Neutrophil (primary cell): ENCODE measurements at regions not wholly inside any gene's neighbourhood (a gene's known extent, or its start where the extent isn't known, plus 50 kb on each side); places are given as distances from the start of the nearest gene placed in this dataset.
"Not testable (repeated sequence)": the region's sequence is repeated elsewhere in the genome, so short reads cannot be mapped to it uniquely, and the experiment has no call there.

Source experiments
- H3K27ac ChIP-seq: fragments of 200-600 bp; sonication (generic); 2 replicates; pipeline ENCODE4 v1.5.1; 2016; ENCODE audit warnings: mild to moderate bottlenecking, moderate library complexity
- H3K27me3 ChIP-seq: fragments of 200-600 bp; sonication (generic); 2 replicates; pipeline ENCODE4 v1.6.0; 2016; ENCODE audit warnings: mild to moderate bottlenecking
- H3K36me3 ChIP-seq: fragments of 200-600 bp; sonication (generic); 2 replicates; pipeline ENCODE4 v1.5.1; 2017
- H3K4me1 ChIP-seq, 2 experiments: fragments of 200-600 bp in 1 of 2; sonication (generic) in 1 of 2; 1 replicate in 1 of 2; 2 replicates in 1 of 2; pipeline versions ENCODE4 v1.5.1 to v1.6.1; 2013 to 2016; ENCODE audit warnings: low read depth in 1 of 2, low read length in 1 of 2, mild to moderate bottlenecking in 1 of 2, moderate library complexity in 1 of 2; ENCODE audit not compliant: control insufficient read depth in 1 of 2, insufficient read depth in 1 of 2
- H3K4me3 ChIP-seq, 2 experiments: fragments of 200-600 bp in 1 of 2; sonication (generic) in 1 of 2; 1 replicate in 1 of 2; 2 replicates in 1 of 2; pipeline ENCODE4 v1.5.1; 2013 to 2016; ENCODE audit warnings: low read depth in 1 of 2, low read length in 1 of 2, mild to moderate bottlenecking in 1 of 2, moderate library complexity in 1 of 2
- H3K9me3 ChIP-seq: fragments of 200-600 bp; sonication (generic); 2 replicates; pipeline ENCODE4 v1.5.1; 2016
- CTCF ChIP-seq: fragments of 200-600 bp; sonication (generic); IDR thresholded peaks from 2 replicates; pipeline ENCODE4 v1.5.1; 2016; ENCODE audit warnings: antibody characterized with exemption

GRCh38 chr20:5397393-5397792 lies 80.6 kb upstream of the PROKR2 start:
- Histone ChIP-seq H3K9me3 (no peaks in the 10 kb centered on the region), H3K4me3 (no peak overlapping the region), H3K4me1 (no peaks in the 10 kb centered on the region), H3K36me3 (no peaks in the 10 kb centered on the region), H3K27me3 (peaks cover 37% of the 10 kb centered on the region), H3K27ac (no peak overlapping the region)
- TF ChIP-seq CTCF: no peak

- H3K27ac ChIP-seq: no peak overlapping the region
- no peak for TF ChIP-seq CTCF
- no peaks in the 10 kb centered on the region for H3K36me3 ChIP-seq
- peaks cover 49% of the 10 kb centered on the region for H3K27me3 ChIP-seq
- H3K4me3 ChIP-seq: no peak overlapping the region
- H3K4me1 ChIP-seq: no peaks in the 10 kb centered on the region
- no peaks in the 10 kb centered on the region for H3K9me3 ChIP-seq
Measured at GRCh38 chr20:5395932-5396727, 79.4 kb upstream of the PROKR2 start.

DNA sequence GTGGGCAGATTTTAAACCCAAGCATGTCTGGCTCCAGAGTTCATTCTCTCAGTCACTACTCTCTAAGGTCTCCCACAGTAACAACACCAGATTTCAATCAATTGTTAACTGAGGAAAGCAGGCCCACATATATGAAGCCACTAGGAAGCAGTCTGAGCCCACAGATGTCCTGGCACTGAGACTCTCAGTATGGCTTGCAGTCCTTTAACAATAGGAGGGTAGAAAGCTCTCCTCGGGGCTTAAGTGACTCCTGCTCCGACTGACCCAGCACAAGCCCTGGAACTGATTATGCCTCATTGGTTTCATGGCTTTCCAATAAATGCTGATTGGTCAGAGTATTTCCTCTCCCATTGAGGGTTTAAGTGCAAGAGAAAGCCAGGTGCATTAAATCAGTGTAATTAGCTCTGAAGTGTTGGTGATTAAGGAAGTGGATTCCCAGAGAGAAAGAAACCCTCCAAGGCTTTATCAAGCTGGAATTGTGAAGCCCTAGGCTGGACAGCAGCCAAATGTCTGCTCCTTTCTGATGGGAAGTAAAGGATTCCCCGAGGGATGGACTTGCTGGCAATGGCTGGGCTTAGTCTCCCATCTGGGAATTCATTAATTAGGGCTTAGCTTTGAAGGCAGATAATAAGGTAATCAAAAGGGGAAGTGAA lies 76.6 kb upstream of the PROKR2 start:
- Histone ChIP-seq H3K36me3 (no peaks in the 10 kb centered on the region), H3K27me3 (peaks cover 77% of the 10 kb centered on the region), H3K4me3 (no peak overlapping the region), H3K27ac (no peak overlapping the region), H3K4me1 (no peaks in the 10 kb centered on the region), H3K9me3 (no peaks in the 10 kb centered on the region)
- TF ChIP-seq CTCF: no peak

DNA sequence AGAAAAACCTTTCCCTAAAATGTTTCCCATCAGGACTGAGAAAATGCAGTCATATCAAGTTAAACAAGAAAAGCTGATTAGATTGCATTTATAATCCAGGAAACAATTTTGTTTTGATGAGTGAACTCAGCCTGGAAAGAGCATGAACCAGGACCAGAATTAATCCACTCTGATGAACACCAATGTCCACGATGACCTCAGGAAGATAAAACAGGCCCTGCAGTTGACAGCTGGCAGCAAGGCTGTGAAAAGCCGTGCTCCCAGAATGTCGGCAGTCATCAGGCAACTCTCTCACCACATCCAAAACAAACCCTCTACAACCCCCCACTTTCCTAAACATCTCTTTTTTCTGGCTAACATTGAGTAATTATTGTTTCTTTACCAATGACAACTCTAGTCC lies 74.0 kb upstream of the PROKR2 start:
- no peaks in the 10 kb centered on the region for H3K4me1 ChIP-seq
- peaks cover 71% of the 10 kb centered on the region for H3K27me3 ChIP-seq
- no peaks in the 10 kb centered on the region for H3K9me3 ChIP-seq
- no peak for TF ChIP-seq CTCF
- no peaks in the 10 kb centered on the region for H3K36me3 ChIP-seq
- H3K27ac ChIP-seq: no peak overlapping the region
- H3K4me3 ChIP-seq: no peak overlapping the region

DNA sequence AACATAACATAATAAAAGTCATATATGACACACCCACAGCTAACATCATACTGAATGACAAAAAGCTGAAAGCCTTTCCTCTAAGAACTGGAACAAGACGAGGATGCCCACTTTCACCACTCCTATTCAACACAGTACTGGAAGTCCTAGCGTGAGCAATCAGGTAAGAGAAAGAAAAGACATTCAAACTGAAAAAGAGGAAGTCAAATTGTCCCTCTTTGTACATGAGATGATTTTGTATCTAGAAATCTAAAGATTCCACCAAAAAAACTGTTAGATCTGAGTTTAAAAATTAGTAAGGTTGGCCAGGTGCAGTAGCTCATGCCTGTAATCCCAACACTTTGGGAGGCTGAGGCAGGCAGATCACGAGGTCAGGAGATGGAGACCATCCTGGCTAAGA lies 70.1 kb upstream of the PROKR2 start:
- not testable (repeated sequence) for H3K9me3 ChIP-seq, H3K36me3 ChIP-seq, H3K4me3 ChIP-seq, H3K4me1 ChIP-seq, H3K27ac ChIP-seq
- H3K27me3 ChIP-seq: peaks cover 46% of the 10 kb centered on the region

DNA sequence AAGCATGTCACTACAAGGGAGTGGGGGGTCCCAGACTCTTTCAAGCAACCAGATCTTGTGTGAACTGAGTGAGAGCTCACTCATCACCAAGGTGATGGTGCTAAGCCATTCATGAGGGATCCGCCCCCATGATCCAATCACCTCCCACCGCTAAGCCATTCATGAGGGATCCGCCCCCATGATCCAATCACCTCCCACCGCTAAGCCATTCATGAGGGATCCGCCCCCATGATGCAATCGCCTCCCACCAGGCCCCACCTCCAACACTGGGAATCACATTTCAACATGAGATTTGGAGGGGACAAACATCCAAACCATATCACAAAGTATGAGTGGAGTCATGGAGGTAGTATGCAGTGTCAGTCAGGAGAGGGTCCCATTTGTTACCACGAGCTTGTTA lies 64.8 kb upstream of the PROKR2 start:
- not testable (repeated sequence) for H3K9me3 ChIP-seq, H3K4me1 ChIP-seq, H3K36me3 ChIP-seq, H3K4me3 ChIP-seq, H3K27ac ChIP-seq
- peaks cover 16% of the 10 kb centered on the region for H3K27me3 ChIP-seq
